MM.1S (cell line): ENCODE measurements at regions not wholly inside any gene's neighbourhood (a gene's known extent, or its start where the extent isn't known, plus 50 kb on each side); places are given as distances from the start of the nearest gene placed in this dataset.

Experiments
- DNase-seq: peaks from one replicate; pipeline ENCODE4 v3.0.0-alpha.2; 2015
- H2AFZ ChIP-seq: fragments of 300-600 bp; sonication (generic); 2 replicates; pipeline ENCODE4 v1.6.0; 2016; ENCODE audit warnings: antibody characterized with exemption, low read length
- H3F3A ChIP-seq: fragments of 300-600 bp; sonication (generic); 2 replicates; pipeline ENCODE4 v1.6.1; 2016; ENCODE audit warnings: mild to moderate bottlenecking, antibody characterized with exemption, low read length, moderate library complexity, mixed read lengths; ENCODE audit not compliant: insufficient read depth
- H3K27ac ChIP-seq: fragments of 300-600 bp; sonication (generic); 2 replicates; pipeline ENCODE4 v1.5.1; 2016; ENCODE audit warnings: mild to moderate bottlenecking, low read length
- H3K27me3 ChIP-seq: fragments of 300-600 bp; sonication (generic); replicated peaks from 2 replicates; pipeline ENCODE4 v1.6.0; 2016; ENCODE audit warnings: low read length; ENCODE audit not compliant: insufficient read depth
- H3K36me3 ChIP-seq: fragments of 300-600 bp; sonication (generic); replicated peaks from 2 replicates; pipeline ENCODE4 v1.6.1; 2016; ENCODE audit warnings: mild to moderate bottlenecking, low read length, mixed read lengths; ENCODE audit not compliant: insufficient read depth
- H3K4me1 ChIP-seq: fragments of 300-600 bp; sonication (generic); 2 replicates; pipeline ENCODE4 v1.6.1; 2016; ENCODE audit warnings: low read length, mixed read lengths
- H3K4me2 ChIP-seq: fragments of 300-600 bp; sonication (generic); 2 replicates; pipeline ENCODE4 v1.6.0; 2016; ENCODE audit warnings: low read depth, low read length
- H3K4me3 ChIP-seq: fragments of 300-600 bp; sonication (generic); 2 replicates; pipeline ENCODE4 v1.5.1; 2016; ENCODE audit warnings: low read length, mixed read lengths
- H3K79me2 ChIP-seq: fragments of 300-600 bp; sonication (generic); 2 replicates; pipeline ENCODE4 v1.6.1; 2016; ENCODE audit warnings: mixed run types, low read length, mixed read lengths
- H3K9ac ChIP-seq: fragments of 300-600 bp; sonication (generic); 2 replicates; pipeline ENCODE4 v1.6.1; 2016; ENCODE audit warnings: low read length, mixed read lengths
- H3K9me2 ChIP-seq: fragments of 300-600 bp; sonication (generic); replicated peaks from 2 replicates; pipeline ENCODE4 v1.6.1; 2016; ENCODE audit warnings: mild to moderate bottlenecking, low read length, mixed read lengths; ENCODE audit not compliant: insufficient read depth
- H3K9me3 ChIP-seq: fragments of 300-600 bp; sonication (generic); replicated peaks from 2 replicates; pipeline ENCODE4 v1.6.1; 2016; ENCODE audit warnings: mild to moderate bottlenecking, low read length, mixed read lengths; ENCODE audit not compliant: insufficient read depth
- H4K20me1 ChIP-seq: fragments of 300-600 bp; sonication (generic); 2 replicates; pipeline ENCODE4 v1.6.1; 2016; ENCODE audit warnings: mild to moderate bottlenecking, low read length, moderate library complexity, mixed read lengths; ENCODE audit not compliant: insufficient read depth
- EZH2 ChIP-seq: fragments of 300-600 bp; sonication (generic); optimal IDR thresholded peaks from 2 replicates; pipeline ENCODE3; 2017; ENCODE audit warnings: low read depth, mild to moderate bottlenecking, antibody characterized with exemption, low read length, mixed read lengths
- EZH2phosphoT487 ChIP-seq: fragments of 300-600 bp; sonication (generic); IDR thresholded peaks from 2 replicates; pipeline ENCODE4 v1.6.1; 2018; ENCODE audit warnings: antibody characterized with exemption, low read length
- TF ChIP-seq, protein P1 (sequence below): fragments of 300-600 bp; sonication (generic); IDR thresholded peaks from 2 replicates; pipeline ENCODE4 v1.5.1; 2016; ENCODE audit warnings: antibody characterized with exemption, low read length, mixed read lengths

DNA sequence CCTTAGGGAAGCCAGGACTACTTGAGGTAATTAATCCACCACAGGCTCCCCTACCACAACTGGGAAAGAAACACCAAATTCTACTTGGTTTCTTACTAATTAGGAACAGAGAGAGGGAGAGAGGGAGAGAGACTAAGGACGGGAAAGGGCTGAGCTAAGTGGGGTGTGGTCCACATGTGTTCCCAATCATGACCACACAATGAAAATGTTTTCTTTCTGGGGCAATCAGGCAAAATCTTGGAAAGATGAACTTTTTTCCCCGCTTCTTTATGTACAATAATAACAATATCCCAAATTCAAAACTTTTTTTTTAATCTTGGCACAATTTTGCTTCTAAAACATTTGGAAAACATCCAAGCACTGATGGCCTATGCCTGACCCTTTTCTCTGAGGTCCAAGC is 734.4 kb downstream of the MAFB start:
- no peaks in the 10 kb centered on the region for H3K9me2 ChIP-seq
- H3K27me3 ChIP-seq = no peaks in the 10 kb centered on the region
- TF ChIP-seq, protein P1, sequence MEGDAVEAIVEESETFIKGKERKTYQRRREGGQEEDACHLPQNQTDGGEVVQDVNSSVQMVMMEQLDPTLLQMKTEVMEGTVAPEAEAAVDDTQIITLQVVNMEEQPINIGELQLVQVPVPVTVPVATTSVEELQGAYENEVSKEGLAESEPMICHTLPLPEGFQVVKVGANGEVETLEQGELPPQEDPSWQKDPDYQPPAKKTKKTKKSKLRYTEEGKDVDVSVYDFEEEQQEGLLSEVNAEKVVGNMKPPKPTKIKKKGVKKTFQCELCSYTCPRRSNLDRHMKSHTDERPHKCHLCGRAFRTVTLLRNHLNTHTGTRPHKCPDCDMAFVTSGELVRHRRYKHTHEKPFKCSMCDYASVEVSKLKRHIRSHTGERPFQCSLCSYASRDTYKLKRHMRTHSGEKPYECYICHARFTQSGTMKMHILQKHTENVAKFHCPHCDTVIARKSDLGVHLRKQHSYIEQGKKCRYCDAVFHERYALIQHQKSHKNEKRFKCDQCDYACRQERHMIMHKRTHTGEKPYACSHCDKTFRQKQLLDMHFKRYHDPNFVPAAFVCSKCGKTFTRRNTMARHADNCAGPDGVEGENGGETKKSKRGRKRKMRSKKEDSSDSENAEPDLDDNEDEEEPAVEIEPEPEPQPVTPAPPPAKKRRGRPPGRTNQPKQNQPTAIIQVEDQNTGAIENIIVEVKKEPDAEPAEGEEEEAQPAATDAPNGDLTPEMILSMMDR = no peak
- TF ChIP-seq EZH2phosphoT487 = no peak
- no peak for TF ChIP-seq EZH2
- H3K9ac ChIP-seq = no peak overlapping the region
- no peak overlapping the region for H3K4me3 ChIP-seq
- no peaks in the 10 kb centered on the region for H3K9me3 ChIP-seq
- no peaks in the 10 kb centered on the region for H3K4me1 ChIP-seq
- no peaks in the 10 kb centered on the region for H3K79me2 ChIP-seq
- DNase-seq = no peak
- no peaks in the 10 kb centered on the region for H4K20me1 ChIP-seq
- H3K4me2 ChIP-seq = no peak overlapping the region
- no peaks in the 10 kb centered on the region for H3F3A ChIP-seq
- no peak overlapping the region for H3K27ac ChIP-seq
- H2AFZ ChIP-seq = no peak overlapping the region
- no peaks in the 10 kb centered on the region for H3K36me3 ChIP-seq

DNA sequence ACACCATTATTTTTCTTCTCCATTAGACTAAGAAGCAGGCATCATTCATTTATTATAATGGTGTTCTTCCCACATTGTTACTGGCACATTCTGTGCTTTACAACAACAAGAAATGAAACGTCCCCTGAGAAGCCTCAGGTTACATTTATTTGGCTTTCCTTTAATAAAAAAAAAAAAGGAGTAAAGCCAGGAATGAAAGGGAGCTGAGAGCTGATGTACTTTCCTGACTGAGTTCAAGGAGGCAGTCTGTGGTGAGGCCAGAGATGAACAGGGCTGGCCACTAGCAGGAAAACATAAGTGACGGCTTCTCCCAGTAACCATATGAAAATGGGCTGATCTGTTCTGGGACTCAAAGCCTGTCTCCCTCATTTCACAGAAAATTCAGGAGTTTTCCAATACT is 742.1 kb downstream of the MAFB start:
- no peak overlapping the region for H3K4me2 ChIP-seq
- H3K79me2 ChIP-seq = no peaks in the 10 kb centered on the region
- H3K4me1 ChIP-seq = no peaks in the 10 kb centered on the region
- DNase-seq = no peak
- no peaks in the 10 kb centered on the region for H3K9me2 ChIP-seq
- H2AFZ ChIP-seq = no peak overlapping the region
- H3K27me3 ChIP-seq = no peaks in the 10 kb centered on the region
- TF ChIP-seq EZH2phosphoT487 = no peak
- TF ChIP-seq, protein P1 = no peak
- TF ChIP-seq EZH2 = no peak
- H3F3A ChIP-seq = no peaks in the 10 kb centered on the region
- no peak overlapping the region for H3K27ac ChIP-seq
- H3K9me3 ChIP-seq = no peaks in the 10 kb centered on the region
- H3K36me3 ChIP-seq = no peaks in the 10 kb centered on the region
- no peak overlapping the region for H3K4me3 ChIP-seq
- H4K20me1 ChIP-seq = no peaks in the 10 kb centered on the region
- H3K9ac ChIP-seq = no peak overlapping the region

DNA sequence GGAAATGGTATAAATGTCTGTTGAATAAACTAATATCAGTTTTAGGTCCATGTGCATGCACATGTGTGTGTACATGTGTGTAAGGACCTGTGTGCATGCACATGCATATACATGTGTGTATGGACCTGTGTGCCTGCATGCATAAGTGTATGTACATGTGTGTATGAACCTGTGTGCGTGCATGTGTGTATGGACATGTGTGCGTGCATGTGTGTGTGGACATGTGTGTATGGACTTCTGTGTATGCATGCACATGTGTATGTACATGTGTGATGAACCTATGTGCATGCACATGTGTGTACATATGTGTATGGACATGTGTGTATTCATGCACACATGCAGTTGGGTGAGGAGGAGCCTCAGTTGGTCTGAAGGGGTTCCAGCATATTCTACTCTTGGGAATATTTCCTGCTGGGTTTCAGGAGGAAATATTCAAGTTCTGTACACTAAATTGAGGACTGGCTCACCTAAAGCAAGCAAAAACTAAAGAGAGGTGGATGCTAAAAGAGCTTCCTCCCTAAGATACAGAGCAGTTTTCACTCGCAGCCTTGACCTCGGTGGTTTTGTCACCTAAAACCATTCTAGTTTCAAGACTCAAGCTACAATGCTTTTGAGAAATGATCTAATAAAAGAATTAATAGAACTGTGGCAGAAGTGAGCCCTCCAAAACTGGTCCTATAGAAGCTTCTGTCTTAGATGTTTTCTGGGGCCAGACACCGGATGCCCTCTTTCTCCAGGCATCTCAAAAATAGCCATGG is 742.8 kb downstream of the MAFB start:
- H3K4me3 ChIP-seq = no peak overlapping the region
- no peak overlapping the region for H3K9ac ChIP-seq
- DNase-seq = peak; percentile 9
- H3F3A ChIP-seq = no peaks in the 10 kb centered on the region
- no peaks in the 10 kb centered on the region for H3K36me3 ChIP-seq
- H3K4me1 ChIP-seq = no peaks in the 10 kb centered on the region
- no peak overlapping the region for H3K4me2 ChIP-seq
- no peaks in the 10 kb centered on the region for H3K27me3 ChIP-seq
- no peaks in the 10 kb centered on the region for H3K9me3 ChIP-seq
- no peaks in the 10 kb centered on the region for H3K9me2 ChIP-seq
- TF ChIP-seq, protein P1 = no peak
- TF ChIP-seq EZH2 = no peak
- no peak for TF ChIP-seq EZH2phosphoT487
- no peak overlapping the region for H3K27ac ChIP-seq
- H4K20me1 ChIP-seq = no peaks in the 10 kb centered on the region
- no peak overlapping the region for H2AFZ ChIP-seq
- no peaks in the 10 kb centered on the region for H3K79me2 ChIP-seq
